NT2/D1 (cell line): ENCODE measurements at regions not wholly inside any gene's neighbourhood (a gene's known extent, or its start where the extent isn't known, plus 50 kb on each side); places are given as distances from the start of the nearest gene placed in this dataset.

Experiments
- DNase-seq: peaks from one replicate; pipeline ENCODE4 v3.0.0-alpha.2; 2011; ENCODE audit warnings: low read depth, low spot score
- H3K27me3 ChIP-seq: 2 replicates; pipeline ENCODE4 v1.6.0; 2011; ENCODE audit warnings: mild to moderate bottlenecking; ENCODE audit not compliant: insufficient read length, insufficient read depth
- H3K36me3 ChIP-seq: 2 replicates; pipeline ENCODE4 v1.6.1; 2011; ENCODE audit warnings: mild to moderate bottlenecking, low read length, mixed read lengths; ENCODE audit not compliant: insufficient read depth, insufficient read length
- H3K4me1 ChIP-seq: 2 replicates; pipeline ENCODE4 v1.5.1; 2011; ENCODE audit not compliant: insufficient read depth, insufficient read length
- H3K4me3 ChIP-seq: 2 replicates; pipeline ENCODE4 v1.5.1; 2011; ENCODE audit warnings: low read depth; ENCODE audit not compliant: insufficient read length
- H3K9ac ChIP-seq: 2 replicates; pipeline ENCODE4 v1.6.0; 2011; ENCODE audit warnings: low read depth; ENCODE audit not compliant: insufficient read length
- H3K9me3 ChIP-seq: 2 replicates; pipeline ENCODE4 v1.5.1; 2011; ENCODE audit warnings: mild to moderate bottlenecking, low read length; ENCODE audit not compliant: insufficient read depth
- SUZ12 ChIP-seq: IDR thresholded peaks from 2 replicates; pipeline ENCODE4 v1.6.1; 2011; ENCODE audit not compliant: insufficient read length, insufficient read depth; ENCODE audit errors: extremely low read depth
- YY1 ChIP-seq: IDR thresholded peaks from 2 replicates; pipeline ENCODE4 v1.6.1; 2011; ENCODE audit not compliant: insufficient read length, insufficient read depth
- ZNF274 ChIP-seq: IDR thresholded peaks from 2 replicates; pipeline ENCODE4 v1.6.1; 2011; ENCODE audit warnings: mild to moderate bottlenecking, low read depth, low read length

GRCh38 chr11:107218123-107219013 lies 200.1 kb upstream of the GUCY1A2 start:
- no peak for DNase-seq
- Histone ChIP-seq H3K4me1 (no peaks in the 10 kb centered on the region), H3K9ac (no peak overlapping the region), H3K4me3 (no peak overlapping the region), H3K36me3 (no peaks in the 10 kb centered on the region), H3K9me3 (no peaks in the 10 kb centered on the region), H3K27me3 (no peaks in the 10 kb centered on the region)
- TF ChIP-seq ZNF274 (no peak), SUZ12 (no peak), YY1 (no peak)

DNA sequence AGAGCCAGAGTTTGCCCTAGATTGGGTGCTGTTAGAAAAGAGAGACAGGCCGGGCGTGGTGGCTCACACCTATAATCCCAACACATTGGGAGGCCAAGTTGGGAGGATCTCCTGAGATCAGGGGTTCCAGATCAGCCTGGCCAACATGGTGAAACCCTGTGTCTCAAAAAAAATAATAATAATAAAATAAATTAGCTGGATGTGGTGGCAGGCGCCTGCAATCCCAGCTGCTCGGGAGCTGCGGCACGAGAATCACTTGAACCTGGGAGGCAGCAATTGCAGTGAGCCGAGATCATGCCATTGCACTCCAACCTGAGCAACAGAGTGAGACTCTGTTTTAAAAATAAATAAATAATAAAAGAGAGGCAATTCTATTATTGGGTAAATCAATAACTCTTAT lies 199.2 kb upstream of the GUCY1A2 start:
- H3K36me3 ChIP-seq = no peaks in the 10 kb centered on the region
- H3K9me3 ChIP-seq = no peaks in the 10 kb centered on the region
- H3K4me1 ChIP-seq = no peaks in the 10 kb centered on the region
- no peak for DNase-seq
- H3K27me3 ChIP-seq = no peaks in the 10 kb centered on the region
- TF ChIP-seq ZNF274 = no peak
- no peak for TF ChIP-seq YY1
- no peak for TF ChIP-seq SUZ12
- H3K4me3 ChIP-seq = no peak overlapping the region
- H3K9ac ChIP-seq = no peak overlapping the region

DNA sequence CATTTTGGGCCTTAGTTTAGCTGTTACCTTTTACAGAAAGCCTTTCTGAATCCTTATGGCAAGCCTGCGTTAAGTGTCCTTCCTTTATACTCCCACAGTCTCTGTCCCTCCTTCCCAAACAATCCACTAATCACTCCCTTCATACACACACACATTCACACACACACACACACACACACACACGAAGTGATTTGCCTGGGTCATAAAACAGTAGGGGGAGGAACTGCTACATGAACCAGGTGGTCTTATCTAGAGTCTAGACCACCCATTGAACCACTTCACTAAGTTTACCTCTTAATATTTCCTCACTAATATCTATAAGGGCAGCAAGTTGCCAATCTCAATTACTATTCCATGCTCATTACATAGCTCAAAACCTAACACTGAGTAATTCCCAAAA lies 196.7 kb upstream of the GUCY1A2 start:
- no peaks in the 10 kb centered on the region for H3K27me3 ChIP-seq
- DNase-seq = no peak
- H3K4me3 ChIP-seq = no peak overlapping the region
- no peaks in the 10 kb centered on the region for H3K36me3 ChIP-seq
- no peak overlapping the region for H3K9ac ChIP-seq
- TF ChIP-seq ZNF274 = no peak
- TF ChIP-seq SUZ12 = no peak
- no peak for TF ChIP-seq YY1
- no peaks in the 10 kb centered on the region for H3K4me1 ChIP-seq
- no peaks in the 10 kb centered on the region for H3K9me3 ChIP-seq

DNA sequence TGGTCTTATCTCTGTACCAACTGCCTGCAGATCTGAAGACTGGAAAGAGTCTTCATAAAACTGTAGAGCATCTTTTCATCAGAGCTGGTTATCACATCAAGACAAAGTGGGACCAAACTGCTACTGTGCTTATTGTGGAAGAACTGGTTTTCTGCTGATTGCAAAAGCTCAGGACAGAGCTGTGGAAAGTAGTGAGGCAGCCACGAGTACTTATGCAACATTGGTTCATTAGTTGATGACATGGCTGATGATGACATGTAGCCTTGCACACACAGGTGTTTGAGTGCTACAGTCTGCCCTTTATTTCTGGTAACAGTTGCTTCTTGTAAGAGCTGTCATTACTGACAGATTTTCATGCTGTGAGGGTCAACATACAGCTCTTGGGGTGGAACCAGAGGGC lies 185.4 kb upstream of the GUCY1A2 start:
- H3K4me3 ChIP-seq = no peak overlapping the region
- H3K9me3 ChIP-seq = peaks cover 4% of the 10 kb centered on the region; the same call in 1 of the 2 replicates
- no peaks in the 10 kb centered on the region for H3K36me3 ChIP-seq
- H3K4me1 ChIP-seq = no peaks in the 10 kb centered on the region
- no peak for DNase-seq
- TF ChIP-seq SUZ12 (no peak), ZNF274 (no peak), YY1 (no peak)
- no peak overlapping the region for H3K9ac ChIP-seq
- H3K27me3 ChIP-seq = no peaks in the 10 kb centered on the region

DNA sequence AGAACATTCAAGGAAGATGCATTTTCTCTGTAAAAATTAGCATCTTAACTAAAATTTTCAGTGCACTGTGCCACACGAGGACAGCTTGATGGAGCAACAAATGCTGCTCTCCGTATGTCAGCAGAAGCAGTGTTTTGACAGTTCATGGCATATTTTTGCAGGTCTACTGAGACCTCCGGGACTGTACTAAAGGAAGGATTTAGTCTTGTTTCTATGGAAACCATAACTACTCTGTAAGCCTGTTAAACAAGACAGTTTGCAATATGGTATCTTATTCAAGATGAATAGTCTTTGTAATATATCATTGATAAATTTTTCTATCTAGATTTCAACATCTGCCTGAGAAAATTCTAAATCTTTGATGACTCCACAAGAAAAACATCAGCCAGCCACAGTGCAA lies 184.0 kb upstream of the GUCY1A2 start:
- Histone ChIP-seq H3K9ac (no peak overlapping the region), H3K4me3 (no peak overlapping the region), H3K27me3 (no peaks in the 10 kb centered on the region), H3K9me3 (peaks cover 4% of the 10 kb centered on the region; the same call in 1 of the 2 replicates), H3K4me1 (no peaks in the 10 kb centered on the region), H3K36me3 (no peaks in the 10 kb centered on the region)
- TF ChIP-seq ZNF274 (no peak), SUZ12 (no peak), YY1 (no peak)
- DNase-seq = no peak

DNA sequence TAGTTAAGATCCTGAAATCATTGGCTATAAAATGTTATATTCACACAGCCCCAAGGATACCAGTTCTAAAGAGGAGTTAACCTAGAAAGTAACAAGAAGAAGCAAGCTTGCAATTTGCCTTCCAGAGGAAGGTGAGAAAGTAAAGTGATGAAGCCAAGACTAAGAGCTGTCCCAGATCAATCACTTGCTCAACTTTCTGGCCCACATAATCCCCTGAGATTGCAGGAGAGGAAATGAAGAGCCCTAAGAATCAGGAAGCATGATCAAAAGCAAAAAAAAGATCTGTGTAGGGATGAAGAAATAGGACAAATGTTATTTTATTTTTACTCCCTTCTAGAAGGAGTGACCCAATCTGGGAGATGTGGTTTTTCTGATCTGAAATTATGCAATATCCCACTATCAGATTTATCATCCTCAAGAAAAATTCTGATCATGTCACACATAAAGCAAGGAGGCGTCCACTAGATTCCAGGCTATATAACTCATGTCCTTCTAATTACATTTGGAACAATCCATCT lies 180.3 kb upstream of the GUCY1A2 start:
- no peak for TF ChIP-seq ZNF274
- no peak for TF ChIP-seq YY1
- no peak for TF ChIP-seq SUZ12
- Histone ChIP-seq H3K4me3 (no peak overlapping the region), H3K27me3 (no peaks in the 10 kb centered on the region), H3K9me3 (no peaks in the 10 kb centered on the region), H3K4me1 (no peaks in the 10 kb centered on the region), H3K9ac (no peak overlapping the region), H3K36me3 (no peaks in the 10 kb centered on the region)
- no peak for DNase-seq

- H3K27me3 ChIP-seq = no peaks in the 10 kb centered on the region
- no peak for DNase-seq
- TF ChIP-seq ZNF274 = no peak
- no peak for TF ChIP-seq SUZ12
- TF ChIP-seq YY1 = no peak
- no peak overlapping the region for H3K9ac ChIP-seq
- no peak overlapping the region for H3K4me3 ChIP-seq
- no peaks in the 10 kb centered on the region for H3K9me3 ChIP-seq
- H3K36me3 ChIP-seq = no peaks in the 10 kb centered on the region
- H3K4me1 ChIP-seq = no peaks in the 10 kb centered on the region
These were observed 179.7 kb upstream of the GUCY1A2 start for GRCh38 chr11:107197932-107198331.
